H9 (cell line): ENCODE measurements at regions not wholly inside any gene's neighbourhood (a gene's known extent, or its start where the extent isn't known, plus 50 kb on each side); places are given as distances from the start of the nearest gene placed in this dataset.

Experiments
- DNase-seq: peaks from one replicate; pipeline ENCODE4 v3.0.0-alpha.2; 2017
- H2AFZ ChIP-seq: one replicate; pipeline ENCODE4 v1.6.1; 2013; ENCODE audit warnings: mild to moderate bottlenecking, low read length, control low read depth, moderate library complexity
- H2AK5ac ChIP-seq: 2 replicates; pipeline ENCODE4 v1.6.1; 2013; ENCODE audit warnings: low read length, control low read depth, mixed read lengths; ENCODE audit not compliant: insufficient read length
- H2BK120ac ChIP-seq: one replicate; pipeline ENCODE4 v1.6.1; 2013; ENCODE audit warnings: low read depth, mild to moderate bottlenecking, low read length, control low read depth, inconsistent platforms; ENCODE audit not compliant: poor library complexity, severe bottlenecking
- H2BK12ac ChIP-seq: 2 replicates; pipeline ENCODE4 v1.6.1; 2013; ENCODE audit warnings: low read length, control low read depth, mixed read lengths, low read depth; ENCODE audit not compliant: insufficient read length
- H2BK15ac ChIP-seq: 2 replicates; pipeline ENCODE4 v1.6.1; 2013; ENCODE audit warnings: low read depth, low read length, control low read depth
- H2BK20ac ChIP-seq: one replicate; pipeline ENCODE4 v1.6.1; 2013; ENCODE audit warnings: low read depth, mild to moderate bottlenecking, low read length, control low read depth, inconsistent platforms; ENCODE audit not compliant: poor library complexity, severe bottlenecking
- H2BK5ac ChIP-seq: 2 replicates; pipeline ENCODE4 v1.6.1; 2013; ENCODE audit warnings: low read length, control low read depth, mixed read lengths; ENCODE audit not compliant: insufficient read length
- H3K14ac ChIP-seq: 2 replicates; pipeline ENCODE4 v1.6.1; 2013; ENCODE audit warnings: low read length, control low read depth; ENCODE audit not compliant: insufficient read depth
- H3K18ac ChIP-seq: 2 replicates; pipeline ENCODE4 v1.6.1; 2013; ENCODE audit warnings: low read depth, mild to moderate bottlenecking, mixed read lengths, low read length, control low read depth; ENCODE audit not compliant: insufficient read length
- H3K23ac ChIP-seq: 2 replicates; pipeline ENCODE4 v1.6.1; 2013; ENCODE audit warnings: low read length, control low read depth, mixed read lengths, low read depth; ENCODE audit not compliant: insufficient read length
- H3K23me2 ChIP-seq: 2 replicates; pipeline ENCODE4 v1.6.1; 2013; ENCODE audit warnings: low read depth, mild to moderate bottlenecking, mixed read lengths, low read length, control low read depth; ENCODE audit not compliant: insufficient read length, poor library complexity, severe bottlenecking
- H3K27ac ChIP-seq: 2 replicates; pipeline ENCODE4 v1.5.1; 2013; ENCODE audit warnings: low read length, control low read depth, mixed read lengths, low read depth; ENCODE audit not compliant: insufficient read length
- H3K27me3 ChIP-seq: 2 replicates; pipeline ENCODE4 v1.6.1; 2013; ENCODE audit warnings: low read length, control low read depth, inconsistent platforms; ENCODE audit not compliant: insufficient read depth
- H3K4ac ChIP-seq: 2 replicates; pipeline ENCODE4 v1.6.1; 2013; ENCODE audit warnings: low read depth, mild to moderate bottlenecking, control low read depth, inconsistent platforms, low read length, moderate library complexity
- H3K4me1 ChIP-seq: 2 replicates; pipeline ENCODE4 v1.6.1; 2013; ENCODE audit warnings: low read length, control low read depth, inconsistent platforms; ENCODE audit not compliant: insufficient read depth
- H3K4me2 ChIP-seq: 2 replicates; pipeline ENCODE4 v1.6.1; 2013; ENCODE audit warnings: low read length, control low read depth, mixed read lengths; ENCODE audit not compliant: insufficient read length, insufficient read depth
- H3K56ac ChIP-seq: 2 replicates; pipeline ENCODE4 v1.6.1; 2013; ENCODE audit warnings: low read depth, mild to moderate bottlenecking, mixed read lengths, low read length, control low read depth; ENCODE audit not compliant: insufficient read length
- H3K79me1 ChIP-seq: 2 replicates; pipeline ENCODE4 v1.6.1; 2013; ENCODE audit warnings: low read depth, mild to moderate bottlenecking, moderate library complexity, low read length, control low read depth, inconsistent platforms; ENCODE audit not compliant: insufficient read depth, poor library complexity, severe bottlenecking
- H3K79me2 ChIP-seq: 2 replicates; pipeline ENCODE4 v1.6.1; 2013; ENCODE audit warnings: low read length, control low read depth, inconsistent platforms; ENCODE audit not compliant: insufficient read depth
- H3K9ac ChIP-seq: 2 replicates; pipeline ENCODE4 v1.6.1; 2013; ENCODE audit warnings: low read length, control low read depth, mixed read lengths; ENCODE audit not compliant: insufficient read length; ENCODE audit errors: extremely low read depth
- H3K9me3 ChIP-seq: one replicate; pipeline ENCODE4 v1.6.1; 2013; ENCODE audit warnings: low read depth, low read length, inconsistent platforms; ENCODE audit not compliant: control insufficient read depth
- H3T11ph ChIP-seq: one replicate; pipeline ENCODE4 v1.6.1; 2013; ENCODE audit warnings: mild to moderate bottlenecking, low read length, control low read depth, inconsistent platforms
- H4K20me1 ChIP-seq: one replicate; pipeline ENCODE4 v1.6.1; 2013; ENCODE audit not compliant: control insufficient read depth, insufficient read length, insufficient read depth
- H4K5ac ChIP-seq: 2 replicates; pipeline ENCODE4 v1.6.1; 2013; ENCODE audit warnings: low read depth, mild to moderate bottlenecking, mixed read lengths, low read length, control low read depth; ENCODE audit not compliant: insufficient read length
- H4K8ac ChIP-seq: replicated peaks from 2 replicates; pipeline ENCODE4 v1.6.1; 2013; ENCODE audit warnings: low read length, control low read depth, mixed read lengths, low read depth; ENCODE audit not compliant: insufficient read length
- H4K91ac ChIP-seq: 2 replicates; pipeline ENCODE4 v1.6.1; 2013; ENCODE audit warnings: low read depth, mild to moderate bottlenecking, moderate library complexity, mixed read lengths, low read length, control low read depth; ENCODE audit not compliant: insufficient read length
- H3K27ac Mint-ChIP-seq, 3 experiments: 2 replicates in 2 of 3; 3 replicates in 1 of 3; pipeline ENCODE4 v1.8.0; 2020 to 2021; ENCODE audit warnings: mixed read lengths in 3 of 3, mild to moderate bottlenecking in 1 of 3, moderate library complexity in 1 of 3
- H3K27me3 Mint-ChIP-seq: 2 replicates; pipeline ENCODE4 v1.8.0; 2021; ENCODE audit warnings: low read depth, mild to moderate bottlenecking, moderate library complexity, mixed read lengths
- H3K36me3 Mint-ChIP-seq, 3 experiments: 2 replicates in 2 of 3; 3 replicates in 1 of 3; pipeline ENCODE4 v1.8.0; 2020 to 2021; ENCODE audit warnings: low read depth in 3 of 3, mixed read lengths in 3 of 3; ENCODE audit not compliant: insufficient read depth in 1 of 3
- H3K4me1 Mint-ChIP-seq, 2 experiments: 2 replicates each; pipeline ENCODE4 v1.8.0; 2020; ENCODE audit warnings: mixed read lengths in 2 of 2
- H3K4me3 Mint-ChIP-seq, 2 experiments: 2 replicates in 1 of 2; 3 replicates in 1 of 2; pipeline ENCODE4 v1.8.0; 2020 to 2021; ENCODE audit warnings: mild to moderate bottlenecking in 2 of 2, mixed read lengths in 2 of 2, moderate library complexity in 1 of 2
- H3K9me3 Mint-ChIP-seq, 2 experiments: 2 replicates in 1 of 2; 3 replicates in 1 of 2; pipeline ENCODE4 v1.8.0; 2020; ENCODE audit warnings: mild to moderate bottlenecking in 2 of 2, mixed read lengths in 2 of 2, moderate library complexity in 1 of 2
- CTCF ChIP-seq: fragments of 200-600 bp; sonication (generic); conservative IDR thresholded peaks from 3 replicates; pipeline ENCODE4 v1.8.0; 2021; ENCODE audit warnings: antibody characterized with exemption, mild to moderate bottlenecking
- WGBS: extraction: QIAGEN DNeasy Blood & Tissue Kit; methylation state at CpG from one replicate; pipeline ENCODE4 v1.1.7; 2013; ENCODE audit warnings: missing lambda C conversion rate, low lambda C conversion rate, mixed read lengths; ENCODE audit not compliant: insufficient read length; ENCODE audit errors: extremely low coverage; 5-methylcytosine and 5-hydroxymethylcytosine counted together

DNA sequence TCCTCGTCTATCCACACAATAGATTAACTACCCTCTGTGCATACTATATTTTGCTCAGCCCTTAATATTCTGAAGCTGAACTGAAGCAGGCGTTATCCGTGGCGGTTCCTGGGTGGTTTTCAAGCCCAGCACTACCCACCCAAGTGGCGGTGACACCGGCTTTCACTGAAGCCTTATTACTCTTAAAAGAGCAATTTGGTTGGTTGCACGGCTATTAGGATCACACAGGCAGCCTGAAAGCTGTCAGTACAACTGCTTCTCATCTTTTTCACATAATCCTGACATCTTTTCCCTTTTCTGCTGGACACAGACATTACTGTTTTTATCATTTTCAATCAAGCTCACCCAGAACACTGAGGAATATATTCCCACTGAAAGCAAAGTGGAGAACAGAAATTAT, 525.3 kb upstream of the ZNF717 start:
- H3K27me3 Mint-ChIP-seq, result no peaks in the 10 kb centered on the region
- H2BK20ac ChIP-seq, result no peak overlapping the region
- no peak for DNase-seq
- H3K4me1 Mint-ChIP-seq, result peaks cover 3 to 12% of the 10 kb centered on the region in 2 experiments; a peak in 2 of 4 replicates
- no peak overlapping the region for H3K27ac ChIP-seq
- no CpG with 5 or more reads among the region's 7 CpGs for WGBS
- H3K4me3 Mint-ChIP-seq, result no peak overlapping the region
- H2BK5ac ChIP-seq, result no peak overlapping the region
- H3K27ac Mint-ChIP-seq, result no peak overlapping the region
- H3K79me1 ChIP-seq, result no peaks in the 10 kb centered on the region
- peaks cover 0 to 2% (median 0%) of the 10 kb centered on the region in 3 experiments; a peak in 3 of 7 replicates for H3K36me3 Mint-ChIP-seq
- no peak overlapping the region for H3K56ac ChIP-seq
- H4K5ac ChIP-seq, result no peak overlapping the region
- H4K20me1 ChIP-seq, result no peaks in the 10 kb centered on the region
- no peak for TF ChIP-seq CTCF
- H3K23ac ChIP-seq, result no peak overlapping the region
- no peak overlapping the region for H2BK12ac ChIP-seq
- H3T11ph ChIP-seq, result no peak overlapping the region
- no peak overlapping the region for H3K9ac ChIP-seq
- H2BK120ac ChIP-seq, result no peak overlapping the region
- no peak overlapping the region for H3K4ac ChIP-seq
- H3K27me3 ChIP-seq, result no peaks in the 10 kb centered on the region
- H3K4me1 ChIP-seq, result no peaks in the 10 kb centered on the region
- no peak overlapping the region for H3K14ac ChIP-seq
- no peak overlapping the region for H4K91ac ChIP-seq
- H2BK15ac ChIP-seq, result no peak overlapping the region
- no peak overlapping the region for H2AFZ ChIP-seq
- H2AK5ac ChIP-seq, result no peak overlapping the region
- H4K8ac ChIP-seq, result no peak overlapping the region
- peaks cover under 1 to 4% of the 10 kb centered on the region in 2 experiments for H3K9me3 Mint-ChIP-seq
- no peaks in the 10 kb centered on the region for H3K23me2 ChIP-seq
- H3K9me3 ChIP-seq, result no peaks in the 10 kb centered on the region
- no peaks in the 10 kb centered on the region for H3K79me2 ChIP-seq
- H3K18ac ChIP-seq, result no peak overlapping the region
- H3K4me2 ChIP-seq, result no peak overlapping the region
